HFF-Myc (cell line): ENCODE measurements at regions not wholly inside any gene's neighbourhood (a gene's known extent, or its start where the extent isn't known, plus 50 kb on each side); places are given as distances from the start of the nearest gene placed in this dataset.

Experiments used
- DNase-seq: peaks from one replicate; pipeline ENCODE4 v3.0.0-alpha.2; 2011; ENCODE audit warnings: low read depth; ENCODE audit errors: extremely low read depth
- H3K4me3 ChIP-seq: replicated peaks from 2 replicates; pipeline ENCODE4 v1.5.1; 2011; ENCODE audit warnings: low read depth, mild to moderate bottlenecking, control low read depth, low read length
- CTCF ChIP-seq: IDR thresholded peaks from 2 replicates; pipeline ENCODE4 v1.5.1; 2012; ENCODE audit warnings: mild to moderate bottlenecking, low read depth, low read length, control low read depth; ENCODE audit errors: missing control alignments

GRCh38 chr7:121810831-121811672, 61.9 kb upstream of the PTPRZ1 start:
- no peak for TF ChIP-seq CTCF
- H3K4me3 ChIP-seq: no peak overlapping the region
- no peak for DNase-seq

- TF ChIP-seq CTCF: no peak
- no peak for DNase-seq
- no peak overlapping the region for H3K4me3 ChIP-seq
Measured at GRCh38 chr7:121807078-121807477, 65.9 kb upstream of the PTPRZ1 start.

DNA sequence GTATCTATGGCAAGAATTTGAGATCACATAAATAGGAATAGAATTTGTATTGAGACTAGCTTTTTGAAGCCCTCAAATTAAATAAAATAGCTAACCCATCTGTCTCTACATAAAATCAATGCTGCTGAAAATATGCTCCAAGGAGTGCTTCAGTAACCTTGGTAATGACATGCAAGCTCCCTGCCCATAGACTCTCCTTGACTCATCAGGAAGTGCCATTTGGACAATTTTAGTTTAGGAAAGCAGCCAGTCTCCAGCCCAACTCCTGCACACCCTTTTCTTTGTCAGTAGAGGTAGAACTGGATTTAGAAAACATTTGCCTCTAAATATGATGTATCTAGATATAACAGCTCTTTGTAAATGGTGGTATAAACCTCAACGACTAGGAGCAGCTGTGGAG, 69.9 kb upstream of the PTPRZ1 start:
- no peak for TF ChIP-seq CTCF
- H3K4me3 ChIP-seq: no peak overlapping the region
- DNase-seq: no peak

GRCh38 chr7:121800916-121801675, 71.9 kb upstream of the PTPRZ1 start:
- TF ChIP-seq CTCF: no peak
- no peak overlapping the region for H3K4me3 ChIP-seq
- no peak for DNase-seq

DNA sequence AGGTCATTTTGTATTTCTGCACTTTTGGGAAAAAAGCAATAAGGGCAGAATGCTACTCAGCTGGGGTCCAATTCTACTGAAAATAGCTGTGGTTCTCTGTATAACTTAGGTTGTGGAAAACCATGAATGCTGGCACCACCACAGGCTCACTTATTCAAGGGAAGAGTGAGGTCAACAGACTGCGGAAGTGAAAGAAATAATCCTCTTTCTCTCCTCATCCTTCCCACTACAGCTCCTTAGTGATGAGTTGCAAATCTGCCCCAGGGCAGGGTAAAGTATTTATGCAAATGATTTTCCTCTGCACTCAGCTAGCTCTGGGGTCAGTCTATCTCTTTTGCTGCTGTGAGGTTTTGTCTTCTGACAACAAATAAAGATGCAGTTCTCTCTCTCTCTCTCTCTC, 74.1 kb upstream of the PTPRZ1 start:
- H3K4me3 ChIP-seq: no peak overlapping the region
- DNase-seq: no peak
- TF ChIP-seq CTCF: no peak

GRCh38 chr7:121798453-121798840, 74.5 kb upstream of the PTPRZ1 start:
- no peak for TF ChIP-seq CTCF
- no peak overlapping the region for H3K4me3 ChIP-seq
- DNase-seq: no peak
